ENCODE measurements at regions not wholly inside any gene's neighbourhood (a gene's known extent, or its start where the extent isn't known, plus 50 kb on each side); places are given as distances from the start of the nearest gene placed in this dataset.

GRCh38 chr1:208950206-208950605, 633.3 kb upstream of the CAMK1G start:
- TF ChIP-seq NANOG (IDR thresholded peaks at IDR 0.05; ENCODE audit: borderline replicate concordance) (no peak), CTCF (conservative IDR thresholded peaks at IDR 0.05; ENCODE audit: low read depth in 2 of 2) (no peak), ZNF331 (CRISPR knock-in tag; IDR thresholded peaks at IDR 0.05; ENCODE audit: low read depth) (no peak), EZH2 (IDR thresholded peaks at IDR 0.05; ENCODE audit: low read depth, unreplicated experiment) (no peak)

Data from GM23338 (cell line).